Stimulated activated CD4-positive, alpha-beta T cell treated with anti-CD3 and anti-CD28 coated beads, Interleukin-1b, Interleukin-23, amount 100 ng/mL, for 4 hours (primary cell): ENCODE measurements at regions not wholly inside any gene's neighbourhood (a gene's known extent, or its start where the extent isn't known, plus 50 kb on each side); places are given as distances from the start of the nearest gene placed in this dataset.
A peak's percentile ranks its signal among the peaks of the same experiment; 100 is the strongest.
"Not testable (repeated sequence)": the region's sequence is repeated elsewhere in the genome, so short reads cannot be mapped to it uniquely, and the experiment has no call there.

Experiments used
- DNase-seq, 2 donors: peaks; one replicate each; pipeline ENCODE4 v3.0.0-alpha.2; 2020; ENCODE audit warnings: low read depth in 2 of 2

DNA sequence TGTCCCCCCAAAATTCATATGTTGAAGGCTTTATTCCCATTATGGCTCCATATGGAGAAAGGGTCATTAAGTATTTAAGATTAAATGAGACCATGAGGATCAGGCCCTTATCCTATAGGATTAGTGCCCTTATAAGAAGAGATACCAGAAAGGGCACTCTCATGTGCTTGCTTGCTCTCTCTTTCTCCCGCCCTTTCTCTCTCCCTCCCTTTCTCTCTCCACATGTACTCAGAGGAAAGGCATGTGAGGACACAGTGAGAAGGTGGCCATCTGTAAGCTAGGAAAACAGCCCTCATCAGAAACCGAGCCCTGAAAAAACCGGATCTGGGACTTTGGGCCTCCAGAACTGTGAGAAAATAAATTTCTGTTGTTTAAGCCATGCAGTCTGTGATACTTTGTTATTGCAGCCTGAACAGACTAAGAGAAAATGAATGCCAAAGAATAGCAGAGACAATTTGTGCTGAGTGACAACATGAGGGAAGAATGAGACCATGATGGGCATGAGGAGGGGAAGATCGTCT is 300.0 kb upstream of the SLC39A10 start:
- no peak for DNase-seq

DNA sequence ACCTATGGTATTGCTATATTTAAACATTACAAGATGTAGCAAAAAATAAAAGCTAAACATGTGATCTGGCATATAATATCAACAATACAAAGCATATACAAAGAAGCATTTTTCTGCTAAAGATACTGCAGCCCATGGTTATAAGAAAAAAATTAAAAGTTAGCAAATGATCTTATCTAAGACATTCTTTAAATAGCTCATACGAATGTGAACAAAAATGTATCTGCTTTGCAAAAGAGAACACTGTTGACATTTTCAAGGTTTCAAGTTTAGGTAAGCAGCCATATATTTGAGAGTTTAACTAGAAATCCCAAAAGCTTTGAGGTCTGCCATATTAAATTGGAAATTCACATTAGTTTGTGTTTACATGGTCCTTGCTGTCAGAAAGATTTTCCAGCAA is 301.0 kb upstream of the SLC39A10 start:
- no peak for DNase-seq

DNA sequence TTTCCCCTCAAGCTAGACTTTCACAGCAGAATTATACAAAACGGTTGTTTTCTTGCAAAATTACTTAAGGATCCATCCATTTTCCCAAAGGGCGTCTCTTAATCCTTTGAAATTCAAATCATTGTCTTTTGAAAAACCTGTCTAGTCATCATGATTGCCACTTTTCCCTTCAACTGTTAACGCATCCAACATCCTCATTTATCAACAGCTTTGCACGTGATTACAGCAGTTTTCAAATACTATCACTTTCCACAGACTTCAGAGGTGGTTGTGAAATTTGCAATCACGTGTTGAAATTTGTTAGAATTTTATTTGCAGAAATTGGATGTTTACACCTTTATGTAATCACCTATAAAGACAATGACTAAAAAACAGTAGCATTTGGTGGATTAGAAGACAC is 304.4 kb upstream of the SLC39A10 start:
- no peak for DNase-seq

DNA sequence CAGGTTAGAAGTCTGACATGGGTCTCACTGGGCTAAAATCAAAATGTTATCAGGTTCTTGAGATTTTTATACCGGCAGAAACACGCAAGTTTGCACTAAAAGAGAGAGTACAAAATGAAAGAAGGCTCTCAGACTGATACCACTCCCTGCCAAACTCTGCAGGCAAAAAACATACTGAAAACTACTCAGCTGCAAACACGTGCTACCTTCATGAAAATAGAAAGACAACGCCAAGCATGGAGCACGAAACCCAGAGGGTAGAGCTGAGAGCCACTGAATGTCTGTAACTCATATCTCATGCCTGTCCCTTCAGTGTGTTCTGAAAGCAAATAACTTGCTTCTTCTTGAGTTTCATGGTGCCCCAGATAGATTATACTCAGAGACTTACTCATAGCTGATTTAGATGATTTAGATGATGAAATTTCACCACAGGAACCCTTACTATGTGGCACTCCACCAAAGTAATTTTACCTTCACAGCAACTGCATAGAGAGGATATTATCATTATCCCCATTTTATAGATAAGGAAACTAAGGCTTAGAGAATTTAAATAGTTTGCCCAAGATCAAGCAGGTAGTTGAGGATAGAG is 313.0 kb upstream of the SLC39A10 start:
- no peak for DNase-seq

DNA sequence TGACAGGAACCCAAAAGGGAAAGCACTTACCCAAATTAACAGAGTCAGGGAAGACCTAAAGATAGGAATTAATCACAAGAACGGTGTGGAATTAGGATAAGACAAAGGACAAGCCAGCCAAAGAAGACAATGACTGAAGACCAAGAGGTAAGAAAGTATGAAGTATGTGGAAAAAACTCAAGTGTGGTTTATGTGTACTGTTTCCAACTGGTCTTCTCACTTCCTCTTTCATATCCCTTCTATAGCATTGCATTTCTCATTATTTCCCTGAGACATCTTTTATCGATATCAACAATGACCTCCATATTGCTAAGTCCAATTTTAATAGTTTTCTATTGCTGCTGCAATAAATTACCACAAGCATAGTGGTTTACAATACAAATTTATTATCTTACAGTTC is 313.5 kb upstream of the SLC39A10 start:
- DNase-seq, result no peak

DNA sequence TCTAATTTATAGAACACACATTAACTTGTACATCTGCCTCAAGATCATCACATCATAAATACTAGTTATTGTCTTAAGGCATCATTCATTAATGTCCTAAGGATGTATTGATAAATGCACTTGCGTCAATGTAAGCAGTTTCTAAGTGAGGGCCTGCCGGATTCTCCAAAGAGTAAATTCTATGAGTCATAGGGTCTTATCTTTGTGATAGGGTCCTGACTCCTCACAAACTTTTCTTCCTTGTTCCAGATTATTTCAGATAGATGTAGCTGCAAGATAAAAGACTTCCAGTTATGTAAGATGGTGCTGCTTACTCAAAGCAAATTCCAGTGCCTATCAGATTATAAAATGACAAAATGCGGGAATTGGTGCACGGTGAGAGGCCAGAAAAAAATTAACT is 315.0 kb upstream of the SLC39A10 start:
- no peak for DNase-seq

DNA sequence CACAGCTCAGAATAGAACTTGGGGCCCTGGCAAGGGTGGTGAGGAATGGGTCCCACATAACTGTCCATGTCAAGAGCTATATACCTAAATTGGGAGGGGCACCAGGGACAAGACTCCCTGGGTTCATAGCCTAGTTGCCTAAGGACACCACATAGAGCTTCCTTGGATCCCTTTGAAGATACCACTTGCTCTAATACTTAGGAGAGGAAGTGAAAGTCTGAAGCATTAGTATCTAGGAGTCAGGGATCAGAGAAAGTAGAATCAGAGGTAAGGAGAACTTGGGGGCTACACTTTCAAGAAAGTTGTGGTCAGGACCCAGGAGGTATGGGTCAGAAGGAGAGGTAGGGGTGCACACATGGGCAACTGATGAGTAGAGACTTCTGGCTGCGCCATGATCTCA is 318.2 kb upstream of the SLC39A10 start:
- no peak for DNase-seq

DNA sequence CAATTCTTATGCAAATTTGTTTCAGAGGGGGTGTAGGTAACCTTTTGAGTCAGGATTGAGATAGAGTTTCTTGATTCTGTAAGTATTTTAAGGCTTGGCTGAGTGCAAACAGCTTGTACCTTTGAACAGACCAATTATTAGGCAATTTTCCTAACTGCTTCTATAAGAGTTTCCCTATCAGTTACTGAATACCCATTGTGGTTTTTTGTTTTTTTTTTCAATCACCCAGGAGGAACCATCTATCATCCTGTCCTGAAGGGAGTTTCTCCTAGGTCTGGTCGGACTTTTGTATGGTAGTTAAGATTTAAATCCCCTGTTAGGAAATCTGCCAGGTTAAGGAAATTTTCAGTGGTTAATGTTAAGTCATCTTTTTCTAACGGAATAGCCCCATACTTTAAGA is 319.4 kb upstream of the SLC39A10 start:
- no peak for DNase-seq

DNA sequence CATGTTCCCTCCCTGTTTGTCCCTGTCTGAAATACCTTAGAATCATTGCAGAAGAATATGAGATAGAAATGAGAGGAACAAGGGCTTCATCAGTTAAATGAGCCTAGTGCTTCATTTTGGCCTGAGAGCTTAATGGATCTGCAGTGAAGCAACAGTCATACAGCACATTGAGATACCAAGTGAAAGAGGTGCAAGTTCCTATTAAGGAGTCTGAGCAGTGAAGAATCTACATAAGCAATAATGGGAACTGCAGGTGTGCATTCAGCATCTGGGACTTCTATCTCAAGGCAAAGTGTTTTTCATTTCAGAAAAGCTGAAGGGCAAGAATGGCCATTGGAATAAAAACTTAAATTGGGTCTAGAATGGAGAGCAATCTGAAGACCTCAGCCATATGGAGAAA is 323.2 kb upstream of the SLC39A10 start:
- DNase-seq, result no peak

DNA sequence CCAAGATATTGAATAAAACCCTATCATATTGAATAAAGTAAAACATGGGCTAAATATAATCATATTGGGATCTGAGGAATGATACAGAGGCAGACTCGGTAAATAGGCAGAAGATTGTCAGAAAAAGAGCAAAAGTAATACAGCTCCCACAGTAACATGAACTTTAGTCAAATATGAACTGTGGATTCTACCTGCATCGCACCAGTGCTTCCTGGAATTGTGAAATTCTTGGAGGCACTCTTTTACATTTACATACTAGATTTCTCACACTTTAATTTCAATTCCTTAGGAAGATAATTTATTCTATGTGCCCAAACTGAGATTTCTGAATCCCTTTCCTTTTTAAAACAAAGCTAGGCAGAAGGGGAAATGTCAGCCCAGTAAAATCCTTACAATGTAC is 325.1 kb upstream of the SLC39A10 start:
- no peak for DNase-seq

DNA sequence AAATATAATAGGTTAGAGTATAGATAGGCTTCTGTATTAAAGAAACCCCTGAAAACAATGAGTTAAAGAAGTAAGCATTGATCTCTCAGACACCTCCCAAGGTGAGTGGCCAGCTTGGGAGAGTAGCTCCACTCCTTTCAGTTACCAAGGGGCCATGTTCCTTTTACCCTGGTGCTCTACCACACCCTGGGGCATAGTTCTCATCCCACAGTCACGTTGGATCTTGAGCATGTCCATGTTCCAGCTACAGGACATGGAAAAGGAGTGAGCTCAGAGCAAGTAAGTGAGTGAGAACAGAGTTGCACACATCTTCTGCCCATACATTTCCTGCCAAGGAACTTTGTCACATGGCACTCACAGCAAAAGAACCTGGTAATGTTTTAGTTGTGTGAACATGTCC is 325.9 kb upstream of the SLC39A10 start:
- DNase-seq, result no peak

DNA sequence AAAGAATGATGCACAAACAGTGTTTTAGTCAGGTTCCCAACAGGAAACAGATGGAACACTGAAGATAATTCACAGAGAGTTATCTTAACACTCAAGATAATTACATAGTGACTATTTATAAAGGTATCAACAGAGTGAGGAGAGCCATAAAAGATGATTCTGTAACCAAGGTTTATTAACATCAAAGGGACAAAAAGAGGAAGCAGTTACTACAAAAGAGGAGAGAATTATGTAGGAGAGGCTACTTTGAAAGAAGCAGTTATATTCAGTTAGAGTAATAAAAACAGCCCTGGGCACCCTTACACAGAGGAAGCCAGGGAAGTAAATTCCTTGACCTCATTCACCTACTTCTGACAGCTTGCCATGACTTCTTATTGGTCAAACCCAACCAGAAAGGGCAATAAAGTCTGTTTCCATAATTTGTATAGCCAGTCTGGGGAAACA is 326.5 kb upstream of the SLC39A10 start:
- no peak for DNase-seq

DNA sequence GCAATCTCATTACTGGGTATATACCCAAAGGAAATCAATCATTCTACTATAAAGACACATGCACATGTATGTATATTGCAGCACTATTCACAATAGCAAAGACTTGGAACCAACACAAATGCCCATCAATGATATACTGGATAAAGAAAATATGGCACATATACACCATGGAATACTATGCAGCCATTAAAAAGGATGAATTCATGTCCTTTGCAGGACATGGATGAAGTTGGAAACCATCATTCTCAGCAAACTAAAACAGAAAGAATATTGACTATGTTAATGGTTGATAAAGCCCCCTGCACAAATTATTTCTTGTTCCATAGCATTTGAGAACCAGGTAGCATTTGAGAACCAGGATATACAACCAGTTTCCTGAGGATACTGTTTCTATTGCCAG is 327.2 kb upstream of the SLC39A10 start:
- DNase-seq, result not testable (repeated sequence)

DNA sequence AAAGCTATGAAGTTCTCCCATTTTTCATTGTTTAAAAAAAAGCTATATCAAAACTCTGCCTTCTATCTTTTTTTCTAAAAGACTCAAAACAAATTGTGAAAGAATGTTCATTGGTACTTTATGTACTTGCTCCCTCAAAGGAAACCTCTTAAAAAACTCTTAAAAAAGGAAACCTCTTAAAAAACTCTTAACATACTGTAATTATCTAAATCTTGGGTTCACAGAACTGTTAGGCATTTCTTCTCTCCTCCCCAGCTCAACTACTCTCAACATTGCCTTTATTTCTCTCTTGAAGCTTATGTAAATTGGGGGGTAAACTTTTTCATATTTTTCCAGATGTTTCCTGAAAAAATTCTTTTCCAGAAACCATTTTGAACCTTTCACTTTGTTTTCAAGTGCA is 330.5 kb upstream of the SLC39A10 start:
- no peak for DNase-seq

DNA sequence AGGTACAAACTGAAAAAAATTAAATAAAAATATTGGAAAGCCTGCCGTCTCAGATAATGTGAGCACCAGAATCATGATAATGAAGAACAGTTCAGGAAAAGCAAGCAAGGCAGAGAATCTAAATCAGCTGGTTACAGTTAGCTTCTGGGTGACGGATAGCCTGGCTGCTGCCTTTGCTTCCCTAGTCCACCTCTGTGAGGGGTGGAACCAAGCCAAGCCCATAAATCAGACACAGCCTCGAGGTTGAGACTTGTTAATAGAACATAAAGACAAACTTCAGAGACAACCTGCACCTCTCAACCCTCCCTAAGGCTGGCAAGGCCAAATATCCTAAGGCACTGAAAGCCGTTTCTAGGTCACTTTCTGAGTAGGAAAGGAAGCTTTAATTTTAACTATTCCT is 334.7 kb upstream of the SLC39A10 start:
- no peak for DNase-seq

DNA sequence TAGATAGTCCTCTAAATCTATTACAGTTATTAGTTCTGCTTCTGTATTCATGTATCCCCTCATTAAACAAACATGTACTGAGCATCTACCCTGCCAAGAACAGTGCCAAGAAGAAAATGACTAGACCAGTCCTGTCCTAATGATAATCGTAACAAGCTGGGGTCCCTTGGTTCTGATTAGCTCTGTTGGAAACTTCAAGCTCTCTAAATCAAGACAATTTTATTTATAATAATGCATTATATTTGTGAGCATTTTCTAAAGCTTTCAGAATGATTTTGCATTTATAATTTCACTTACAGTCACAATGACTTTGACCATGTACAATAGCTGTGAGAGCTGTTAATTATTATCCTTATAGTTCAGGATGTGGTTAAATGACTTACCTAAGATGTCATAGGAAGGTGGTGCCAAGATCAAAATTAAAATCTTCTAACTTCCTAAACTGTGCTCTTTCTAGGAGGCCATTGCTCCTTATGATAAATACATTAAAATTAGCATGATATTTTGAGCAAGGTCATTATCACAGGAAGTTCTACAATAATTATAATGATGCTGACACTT is 336.5 kb upstream of the SLC39A10 start:
- no peak for DNase-seq

DNA sequence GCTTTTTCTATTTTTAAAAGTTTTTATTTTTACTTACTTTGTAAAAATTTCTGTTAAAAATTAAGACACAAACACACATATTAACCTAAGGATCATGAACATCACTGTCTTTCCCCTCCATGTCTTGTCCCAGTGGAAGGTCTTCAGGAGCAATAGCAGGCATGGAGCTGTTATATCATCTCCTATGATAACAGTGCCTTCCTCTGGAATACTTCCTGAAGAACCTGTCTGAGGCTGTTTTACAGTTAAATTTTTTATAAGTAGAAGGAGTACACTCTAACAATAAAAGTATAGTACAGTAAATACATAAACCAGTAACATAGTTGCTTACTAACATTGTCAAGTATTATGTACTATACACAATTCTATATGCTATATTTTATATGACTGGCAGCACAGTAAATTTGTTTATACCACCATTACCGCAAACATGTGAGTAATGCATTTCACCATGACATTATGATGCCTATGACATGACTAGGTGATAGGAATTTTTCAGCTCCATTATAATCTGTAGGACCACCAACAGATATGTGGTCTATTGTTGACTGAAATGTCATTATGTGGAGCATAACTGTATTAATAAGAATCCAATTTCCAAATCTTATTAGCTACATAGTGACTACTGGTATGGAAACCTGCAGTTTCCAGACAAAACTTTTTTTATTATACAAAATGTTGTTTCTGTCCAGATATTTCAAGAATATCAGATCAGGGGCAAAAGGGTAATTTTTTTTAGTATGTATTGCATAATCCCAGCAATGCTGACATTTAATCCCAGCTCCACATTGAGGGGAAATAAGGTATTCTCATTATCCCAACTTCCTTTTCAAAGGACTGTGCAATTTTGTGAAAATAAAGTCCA is 337.2 kb upstream of the SLC39A10 start:
- DNase-seq, result no peak

DNA sequence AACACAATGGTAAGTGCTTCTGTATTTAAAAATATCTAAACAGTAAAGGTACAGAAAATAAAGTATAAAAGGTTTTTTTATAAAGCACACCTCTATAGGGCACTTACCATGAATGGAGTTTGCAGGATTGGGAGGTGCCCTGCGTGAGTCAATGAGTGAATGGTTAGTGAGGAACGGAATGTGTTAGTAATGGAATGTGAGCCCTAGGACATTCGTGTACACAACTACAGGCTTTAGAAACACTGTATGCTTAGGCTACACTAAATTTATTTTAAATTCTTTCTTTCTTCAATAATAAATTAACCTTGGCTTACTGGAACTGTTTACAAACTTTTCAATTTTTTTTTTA is 337.9 kb upstream of the SLC39A10 start:
- no peak for DNase-seq

DNA sequence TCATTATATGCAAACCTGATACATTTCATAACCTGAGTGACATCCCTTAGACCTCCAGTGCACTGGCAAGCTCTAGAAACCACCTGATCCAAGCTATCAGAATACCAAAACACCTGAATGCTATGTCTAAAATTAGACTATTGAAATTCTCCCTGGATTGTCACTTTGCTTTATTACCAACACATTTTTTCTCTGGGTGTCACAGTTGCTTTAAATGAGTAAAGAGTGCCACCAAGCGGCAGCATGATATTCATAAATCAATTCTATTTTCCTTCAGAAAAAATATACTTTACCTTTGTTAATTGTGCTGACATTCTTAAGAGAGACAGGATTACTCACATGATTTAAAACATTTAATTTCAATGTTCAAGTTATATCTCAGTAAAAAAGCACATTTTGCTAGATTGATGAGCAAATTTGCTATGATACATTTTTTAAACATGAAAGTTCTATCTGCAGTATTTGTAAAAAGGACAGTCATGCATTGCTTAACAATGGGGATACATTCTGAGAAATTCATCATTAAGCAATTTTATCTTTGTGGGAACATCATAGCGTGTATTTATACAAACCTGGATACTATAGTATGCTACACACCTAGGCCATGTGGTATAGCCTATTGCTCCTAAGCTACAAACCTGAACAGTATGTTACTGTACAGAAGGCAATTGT is 338.4 kb upstream of the SLC39A10 start:
- peak in 1 of 2 donors; percentile 27 for DNase-seq

DNA sequence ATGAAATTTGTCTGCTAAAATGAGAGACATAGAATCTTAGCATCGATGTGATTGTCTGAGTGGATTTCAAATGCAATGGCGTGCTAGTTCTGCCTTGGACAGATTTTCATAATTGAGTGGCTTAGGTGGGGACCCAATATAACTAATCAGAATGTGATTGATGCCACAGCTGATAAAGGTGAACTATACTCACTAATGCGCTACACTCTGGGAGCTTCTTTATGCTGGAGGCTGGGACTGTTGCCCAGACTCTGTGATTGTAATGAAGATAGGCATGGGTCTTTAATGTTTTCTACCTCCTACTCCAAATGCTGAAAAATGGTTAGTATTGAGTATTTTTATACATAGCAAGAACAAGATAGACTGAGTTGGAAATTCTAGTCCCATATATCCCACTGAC is 339.5 kb upstream of the SLC39A10 start:
- DNase-seq, result no peak

DNA sequence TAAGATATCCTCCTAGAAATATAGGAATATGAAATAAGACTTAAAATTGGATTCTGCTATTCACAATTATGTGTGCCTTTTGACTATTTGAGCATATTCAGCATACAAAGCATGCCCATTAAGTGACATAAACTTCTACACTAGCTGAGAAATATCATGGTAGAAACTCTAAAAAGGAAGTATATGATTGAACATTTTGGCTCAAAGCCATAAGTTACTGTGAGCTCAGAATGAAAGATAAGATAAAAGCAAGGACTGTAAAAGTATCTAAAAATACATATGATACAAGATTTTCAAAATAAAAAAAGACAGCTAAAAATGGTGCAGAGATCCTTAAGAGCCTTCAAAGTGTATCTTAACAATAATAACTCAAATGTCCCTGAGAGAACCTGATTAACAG is 340.5 kb upstream of the SLC39A10 start:
- no peak for DNase-seq

DNA sequence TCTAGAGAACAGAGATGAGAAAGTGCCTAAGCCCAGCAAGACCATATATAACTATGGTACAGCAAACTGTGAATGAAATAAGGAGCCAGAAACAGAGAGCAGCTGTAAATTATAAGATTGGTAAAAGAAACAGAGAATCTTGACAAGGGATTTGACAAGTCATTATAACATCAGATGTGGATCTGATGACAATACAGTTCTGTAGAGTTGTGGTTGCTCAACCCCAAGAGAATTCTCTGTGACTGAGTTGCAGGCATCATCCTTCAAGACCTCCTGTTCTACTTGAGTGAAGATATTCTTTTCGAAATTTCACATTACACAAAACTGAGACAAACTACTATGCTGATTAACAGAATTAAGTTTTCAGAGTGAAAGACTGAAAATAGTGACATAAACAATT is 343.1 kb upstream of the SLC39A10 start:
- no peak for DNase-seq

DNA sequence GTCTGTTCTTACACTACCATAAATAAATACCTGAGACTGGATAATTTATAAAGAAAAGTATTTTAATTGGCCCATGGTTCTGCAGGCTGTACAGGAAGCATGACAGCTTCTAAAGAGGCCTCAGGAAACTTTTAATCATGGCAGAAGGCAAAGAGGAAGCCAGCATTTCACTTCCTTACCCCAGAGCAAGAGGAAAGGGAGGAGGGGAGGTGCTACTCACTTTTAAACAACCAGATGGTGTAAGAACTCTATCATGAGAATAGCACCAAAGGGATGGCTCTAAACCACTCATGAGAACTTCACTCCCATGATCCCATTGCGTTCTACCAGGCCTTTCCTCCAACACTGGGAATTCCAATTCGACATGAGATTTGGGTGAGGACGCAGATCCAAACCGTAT is 344.4 kb upstream of the SLC39A10 start:
- DNase-seq, result no peak
